ENCODE measurements at regions not wholly inside any gene's neighbourhood (a gene's known extent, or its start where the extent isn't known, plus 50 kb on each side); places are given as distances from the start of the nearest gene placed in this dataset.

DNA sequence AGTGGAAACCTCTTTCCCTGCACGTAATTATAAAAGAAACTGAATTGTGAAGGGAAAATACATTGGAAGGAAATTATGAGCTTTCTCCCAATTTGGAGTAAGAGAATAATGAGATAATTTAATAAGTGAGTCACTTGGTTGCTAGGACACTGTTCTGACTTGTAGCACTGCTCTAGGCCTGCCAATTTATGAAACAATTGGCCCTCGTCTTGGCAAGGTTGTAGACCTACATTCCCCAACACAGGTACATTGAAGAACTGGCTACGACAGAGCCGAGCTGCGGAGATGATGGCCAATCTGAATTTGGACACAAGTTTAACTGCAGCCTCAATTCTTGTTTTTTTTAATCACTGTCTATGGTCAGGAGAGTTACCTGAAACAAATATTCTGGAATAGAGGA lies 674.1 kb downstream of the MECOM start:
- TF ChIP-seq, protein P1, sequence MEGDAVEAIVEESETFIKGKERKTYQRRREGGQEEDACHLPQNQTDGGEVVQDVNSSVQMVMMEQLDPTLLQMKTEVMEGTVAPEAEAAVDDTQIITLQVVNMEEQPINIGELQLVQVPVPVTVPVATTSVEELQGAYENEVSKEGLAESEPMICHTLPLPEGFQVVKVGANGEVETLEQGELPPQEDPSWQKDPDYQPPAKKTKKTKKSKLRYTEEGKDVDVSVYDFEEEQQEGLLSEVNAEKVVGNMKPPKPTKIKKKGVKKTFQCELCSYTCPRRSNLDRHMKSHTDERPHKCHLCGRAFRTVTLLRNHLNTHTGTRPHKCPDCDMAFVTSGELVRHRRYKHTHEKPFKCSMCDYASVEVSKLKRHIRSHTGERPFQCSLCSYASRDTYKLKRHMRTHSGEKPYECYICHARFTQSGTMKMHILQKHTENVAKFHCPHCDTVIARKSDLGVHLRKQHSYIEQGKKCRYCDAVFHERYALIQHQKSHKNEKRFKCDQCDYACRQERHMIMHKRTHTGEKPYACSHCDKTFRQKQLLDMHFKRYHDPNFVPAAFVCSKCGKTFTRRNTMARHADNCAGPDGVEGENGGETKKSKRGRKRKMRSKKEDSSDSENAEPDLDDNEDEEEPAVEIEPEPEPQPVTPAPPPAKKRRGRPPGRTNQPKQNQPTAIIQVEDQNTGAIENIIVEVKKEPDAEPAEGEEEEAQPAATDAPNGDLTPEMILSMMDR (IDR thresholded peaks at IDR 0.05): no peak
- intact Hi-C loops (cut with DNase I): no loop called here
- no peak overlapping the region for H3K27ac ChIP-seq
- H3K27me3 ChIP-seq: no peaks in the 10 kb centered on the region
- no peaks in the 10 kb centered on the region for H3K9me3 ChIP-seq
- H3K4me3 ChIP-seq: no peak overlapping the region
- DNase-seq (ENCODE audit: low spot score in 2 of 2): no peak
- no peaks in the 10 kb centered on the region for H3K4me1 ChIP-seq
- no peaks in the 10 kb centered on the region for H3K36me3 ChIP-seq

DNA sequence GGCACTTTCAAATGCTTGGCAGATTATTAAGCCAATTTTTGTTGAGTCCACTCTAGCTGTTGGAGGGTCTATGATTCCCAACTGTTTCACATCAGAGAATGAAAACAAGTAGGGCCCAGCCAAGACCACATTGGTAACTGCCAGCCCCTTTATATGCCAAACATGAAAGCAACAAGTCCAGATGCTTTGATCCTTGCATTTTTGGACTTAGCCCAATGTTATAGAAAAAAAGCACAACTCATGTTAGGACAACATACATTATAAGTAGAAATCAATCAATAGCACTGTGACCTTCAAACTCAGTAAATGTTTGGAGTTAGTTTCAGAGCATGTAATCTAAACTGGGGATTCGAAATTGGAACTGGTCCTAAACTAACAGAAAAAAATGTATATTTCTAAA lies 674.7 kb downstream of the MECOM start:
- no peaks in the 10 kb centered on the region for H3K9me3 ChIP-seq
- no peak overlapping the region for H3K27ac ChIP-seq
- no peaks in the 10 kb centered on the region for H3K4me1 ChIP-seq
- DNase-seq (ENCODE audit: low spot score in 2 of 2): no peak
- H3K27me3 ChIP-seq: no peaks in the 10 kb centered on the region
- H3K36me3 ChIP-seq: no peaks in the 10 kb centered on the region
- no peak overlapping the region for H3K4me3 ChIP-seq
- intact Hi-C loops (cut with DNase I): no loop called here
- TF ChIP-seq, protein P1 (IDR thresholded peaks at IDR 0.05): no peak

DNA sequence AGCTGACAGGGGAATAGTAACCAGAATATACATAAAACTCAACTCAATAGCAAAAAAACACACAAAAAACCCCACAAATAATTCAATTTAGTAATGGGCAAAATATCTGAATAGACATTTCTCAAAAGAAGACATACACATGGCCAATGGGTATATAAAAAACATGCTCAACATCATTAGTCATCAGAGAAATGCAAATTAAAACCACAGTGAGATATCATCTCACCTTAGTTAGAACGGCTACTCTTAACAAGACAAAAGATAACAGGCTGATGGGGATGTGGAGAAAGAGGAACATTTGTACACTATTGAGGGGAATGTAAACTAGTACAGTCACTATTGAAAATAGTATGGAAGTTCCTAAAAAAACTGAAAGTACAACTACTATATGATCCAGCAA lies 678.6 kb downstream of the MECOM start:
- no peaks in the 10 kb centered on the region for H3K36me3 ChIP-seq
- no peak for DNase-seq (ENCODE audit: low spot score in 2 of 2)
- intact Hi-C loops (cut with DNase I): no loop called here
- TF ChIP-seq, protein P1 (IDR thresholded peaks at IDR 0.05): no peak
- H3K27ac ChIP-seq: no peak overlapping the region
- H3K27me3 ChIP-seq: no peaks in the 10 kb centered on the region
- H3K9me3 ChIP-seq: no peaks in the 10 kb centered on the region
- no peaks in the 10 kb centered on the region for H3K4me1 ChIP-seq
- H3K4me3 ChIP-seq: no peak overlapping the region

DNA sequence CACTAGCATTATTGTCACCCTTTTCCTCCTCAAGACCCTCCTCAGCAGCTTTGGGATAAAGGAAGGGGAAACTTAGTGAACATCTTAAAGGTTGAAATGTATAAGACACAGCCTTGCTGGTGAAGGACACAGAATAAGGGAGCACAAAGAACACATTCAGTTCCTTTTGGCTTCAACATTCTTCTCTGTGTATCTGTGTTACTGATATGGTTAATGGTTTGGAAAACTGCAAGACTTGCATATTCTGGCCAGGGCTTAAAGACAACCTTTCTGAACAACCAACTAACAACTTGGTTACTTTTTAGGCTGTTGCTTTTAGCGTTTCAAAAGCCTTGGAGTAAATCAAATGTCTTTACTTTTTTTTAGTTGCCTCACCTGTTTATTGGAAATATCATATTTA lies 680.5 kb downstream of the MECOM start:
- intact Hi-C loops (cut with DNase I): no loop called here
- H3K27ac ChIP-seq: no peak overlapping the region
- DNase-seq (ENCODE audit: low spot score in 2 of 2): no peak
- peaks cover 0 to 6% of the 10 kb centered on the region in 2 donors for H3K4me1 ChIP-seq
- H3K36me3 ChIP-seq: no peaks in the 10 kb centered on the region
- no peaks in the 10 kb centered on the region for H3K9me3 ChIP-seq
- H3K4me3 ChIP-seq: no peak overlapping the region
- no peaks in the 10 kb centered on the region for H3K27me3 ChIP-seq
- TF ChIP-seq, protein P1 (IDR thresholded peaks at IDR 0.05): no peak

DNA sequence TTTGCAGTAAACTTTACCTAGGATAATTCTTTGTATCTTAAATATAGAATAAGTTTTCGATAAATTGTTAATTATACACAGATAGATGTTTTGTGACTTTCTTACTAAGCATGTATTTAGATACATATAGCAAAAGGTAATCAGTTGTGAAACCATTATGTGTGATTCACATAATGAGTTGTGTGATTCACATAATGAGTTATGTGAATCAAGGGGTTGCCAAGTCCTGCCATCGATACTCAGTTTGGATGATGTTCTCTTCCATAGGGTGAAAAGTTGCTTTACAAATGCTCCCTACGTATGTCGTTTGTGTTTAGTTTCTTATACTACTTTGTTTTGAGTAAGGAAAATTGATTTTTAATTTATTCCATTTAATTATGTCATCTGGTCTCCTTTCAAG lies 682.1 kb downstream of the MECOM start:
- H3K27ac ChIP-seq: no peak overlapping the region
- intact Hi-C loops (cut with DNase I): no loop called here
- H3K27me3 ChIP-seq: no peaks in the 10 kb centered on the region
- DNase-seq (ENCODE audit: low spot score in 2 of 2): no peak
- H3K36me3 ChIP-seq: no peaks in the 10 kb centered on the region
- H3K9me3 ChIP-seq: no peaks in the 10 kb centered on the region
- peaks cover 0 to 10% of the 10 kb centered on the region in 2 donors for H3K4me1 ChIP-seq
- no peak overlapping the region for H3K4me3 ChIP-seq
- TF ChIP-seq, protein P1 (IDR thresholded peaks at IDR 0.05): peak in 1 of 3 experiments; percentile 3

DNA sequence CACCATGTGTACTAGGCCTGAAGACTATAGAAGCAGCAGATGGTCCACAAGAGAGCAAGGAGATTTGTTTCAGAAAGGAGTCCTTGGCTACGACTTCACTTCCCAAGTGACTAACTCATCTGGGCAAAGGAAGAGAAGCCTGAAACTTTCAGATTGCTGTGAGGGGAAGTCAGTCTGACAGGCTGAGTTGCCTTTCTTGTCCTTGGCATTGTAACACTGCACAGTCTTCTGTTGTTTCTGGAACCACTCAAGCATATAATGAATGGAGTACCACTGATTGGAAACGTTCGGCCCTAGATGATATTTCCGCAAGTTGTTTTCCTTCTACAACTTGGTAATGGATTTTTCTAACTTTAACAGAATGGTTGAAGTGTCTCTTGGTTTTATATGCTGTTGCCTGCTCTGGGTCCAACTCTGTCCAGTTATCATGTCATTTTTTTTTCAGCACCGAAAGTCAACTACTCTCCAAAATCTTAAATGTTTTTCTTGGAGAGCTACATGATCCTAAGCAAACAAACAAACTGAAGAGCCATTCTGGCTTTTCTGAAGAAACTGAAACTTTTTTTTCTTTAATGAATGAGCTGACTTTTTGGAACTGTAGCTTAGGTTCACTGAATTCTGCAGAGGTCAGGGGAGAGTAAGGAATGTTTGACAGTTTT lies 685.7 kb downstream of the MECOM start:
- intact Hi-C loops (cut with DNase I): no loop called here
- DNase-seq (ENCODE audit: low spot score in 2 of 2): no peak
- Histone ChIP-seq H3K27me3 (no peaks in the 10 kb centered on the region), H3K27ac (peak overlapping the region; percentile 31 to 61), H3K36me3 (no peaks in the 10 kb centered on the region), H3K4me3 (no peak overlapping the region), H3K9me3 (no peaks in the 10 kb centered on the region), H3K4me1 (peaks cover 0 to 18% of the 10 kb centered on the region in 2 donors)
- TF ChIP-seq, protein P1 (IDR thresholded peaks at IDR 0.05): no peak
